Stomach smooth muscle (tissue), 2 donors: ENCODE measurements at regions not wholly inside any gene's neighbourhood (a gene's known extent, or its start where the extent isn't known, plus 50 kb on each side); places are given as distances from the start of the nearest gene placed in this dataset.

Source experiments
- H3K27ac ChIP-seq: one replicate; pipeline ENCODE4 v1.7.0; 2013; ENCODE audit warnings: mild to moderate bottlenecking, low read length, inconsistent platforms
- H3K27me3 ChIP-seq, 2 donors: one replicate each; pipeline ENCODE4 v1.7.0; 2013; ENCODE audit warnings: low read length in 2 of 2; ENCODE audit not compliant: insufficient read depth in 2 of 2, control insufficient read depth in 1 of 2
- H3K36me3 ChIP-seq, 2 donors: one replicate each; pipeline ENCODE4 v1.7.0; 2013; ENCODE audit warnings: low read length in 2 of 2; ENCODE audit not compliant: control insufficient read depth in 2 of 2, insufficient read depth in 2 of 2
- H3K4me1 ChIP-seq: one replicate; pipeline ENCODE4 v1.7.0; 2013; ENCODE audit warnings: low read length; ENCODE audit not compliant: control insufficient read depth, insufficient read depth
- H3K4me3 ChIP-seq, 2 donors: one replicate each; pipeline ENCODE4 v1.7.0; 2013; ENCODE audit warnings: low read length in 2 of 2
- H3K9ac ChIP-seq, 2 donors: one replicate each; pipeline ENCODE4 v1.7.0; 2013; ENCODE audit warnings: low read length in 2 of 2, mild to moderate bottlenecking in 1 of 2
- H3K9me3 ChIP-seq, 2 donors: one replicate each; pipeline ENCODE4 v1.7.0; 2013; ENCODE audit warnings: low read length in 2 of 2; ENCODE audit not compliant: control insufficient read depth in 2 of 2
- donor health status: healthy.
- donor health status: Pancreatic carcinoma.

DNA sequence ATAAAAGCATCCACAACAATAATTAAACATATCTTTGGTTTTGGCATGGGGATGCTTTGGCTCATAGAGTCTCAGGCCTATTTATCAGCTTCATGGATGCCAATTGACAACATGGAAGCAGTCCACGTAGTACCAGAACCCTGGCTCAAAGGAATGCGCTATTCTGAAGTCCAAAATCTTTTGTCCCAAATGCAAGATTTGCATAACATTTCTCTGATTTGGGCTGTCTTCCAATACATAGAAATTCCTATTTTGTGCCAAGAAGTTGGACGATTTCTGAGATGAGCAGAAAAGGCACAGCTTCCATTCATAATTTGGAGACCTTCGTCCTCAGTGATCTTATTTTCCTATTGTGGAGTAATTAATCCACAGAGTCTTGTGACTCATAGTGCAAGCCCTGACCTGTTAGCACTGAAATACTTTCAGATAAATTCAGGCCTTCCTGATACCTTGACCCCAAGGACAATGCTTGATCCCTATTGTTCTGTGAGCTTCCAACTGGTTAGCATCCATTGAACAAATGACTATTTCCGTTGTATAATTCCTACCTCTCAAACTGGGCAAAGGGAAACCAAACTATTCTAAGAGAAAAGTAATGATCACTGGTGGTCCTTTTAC, 78.4 kb upstream of the CDH11 start:
- peaks cover 5% of the 10 kb centered on the region for H3K4me1 ChIP-seq
- H3K27me3 ChIP-seq: no peaks in the 10 kb centered on the region
- no peak overlapping the region for H3K9ac ChIP-seq
- H3K9me3 ChIP-seq: no peaks in the 10 kb centered on the region
- H3K27ac ChIP-seq: no peak overlapping the region
- H3K36me3 ChIP-seq: no peaks in the 10 kb centered on the region
- H3K4me3 ChIP-seq: no peak overlapping the region

DNA sequence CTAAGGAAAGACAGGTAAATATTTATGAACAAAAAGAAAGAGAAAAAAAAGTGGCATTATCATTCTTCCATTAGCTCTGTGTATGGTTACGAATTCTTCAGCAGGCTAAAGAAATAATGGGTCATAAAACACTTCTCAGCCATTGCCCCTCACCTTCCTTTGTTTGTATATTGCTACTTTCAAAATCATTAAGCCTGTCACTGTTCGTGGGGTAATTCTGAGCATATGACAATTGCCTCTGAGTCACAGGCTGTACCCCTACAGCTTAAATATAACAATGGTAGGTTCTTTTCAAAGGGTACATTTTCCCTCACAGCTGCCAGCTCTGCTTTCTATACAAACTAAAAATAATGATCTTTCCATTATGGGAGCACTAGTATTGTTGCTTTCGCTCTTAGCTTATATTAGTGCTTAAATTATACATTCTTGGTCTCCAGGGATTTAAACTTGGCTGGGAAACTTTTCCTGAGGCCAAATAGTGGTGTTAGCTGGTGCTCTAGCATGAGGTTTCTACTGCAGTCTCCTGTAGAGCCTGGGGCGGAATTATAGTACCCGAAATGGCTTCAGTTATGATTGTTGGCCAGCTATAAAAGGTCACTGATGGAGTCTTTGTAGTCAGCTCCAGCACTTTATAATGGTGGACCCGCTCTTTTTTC, 74.7 kb upstream of the CDH11 start:
- Histone ChIP-seq H3K4me1 (peaks cover 5% of the 10 kb centered on the region), H3K9ac (no peak overlapping the region), H3K27me3 (no peaks in the 10 kb centered on the region), H3K9me3 (no peaks in the 10 kb centered on the region), H3K36me3 (no peaks in the 10 kb centered on the region), H3K4me3 (peak overlapping the region in 1 of 2 donors; percentile 31), H3K27ac (no peak overlapping the region)

- H3K27ac ChIP-seq: no peak overlapping the region
- no peaks in the 10 kb centered on the region for H3K9me3 ChIP-seq
- H3K9ac ChIP-seq: no peak overlapping the region
- H3K36me3 ChIP-seq: no peaks in the 10 kb centered on the region
- no peaks in the 10 kb centered on the region for H3K27me3 ChIP-seq
- H3K4me1 ChIP-seq: peaks cover 5% of the 10 kb centered on the region
- H3K4me3 ChIP-seq: no peak overlapping the region
These were observed 74.1 kb upstream of the CDH11 start for GRCh38 chr16:65195998-65196397.

GRCh38 chr16:65185241-65185778, 63.4 kb upstream of the CDH11 start:
- Histone ChIP-seq H3K27ac (no peak overlapping the region), H3K9me3 (no peaks in the 10 kb centered on the region), H3K27me3 (no peaks in the 10 kb centered on the region), H3K4me3 (no peak overlapping the region), H3K4me1 (peaks cover 4% of the 10 kb centered on the region), H3K36me3 (no peaks in the 10 kb centered on the region), H3K9ac (no peak overlapping the region)

DNA sequence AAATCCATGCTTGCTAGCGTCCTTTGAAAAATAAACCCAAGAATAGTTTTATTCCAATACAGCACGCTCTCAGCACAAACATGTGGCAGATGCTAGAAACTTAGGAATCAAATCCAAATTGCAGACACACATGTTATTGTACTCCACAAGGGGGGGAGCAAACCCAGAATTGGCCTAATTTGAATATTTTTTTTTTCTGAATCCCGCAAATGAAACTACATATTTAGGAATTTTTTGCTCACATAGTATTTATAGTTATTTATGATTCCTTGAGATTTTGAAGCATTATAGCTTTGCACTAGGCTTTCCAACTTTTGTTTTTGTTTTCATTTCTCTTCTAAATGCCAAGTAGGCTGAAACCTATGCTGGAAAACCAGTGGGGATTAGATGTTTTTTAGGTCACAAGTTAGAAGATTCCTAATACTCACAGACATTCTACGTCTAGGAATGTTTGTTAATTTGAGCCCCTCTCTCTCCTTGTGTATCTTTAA, 59.3 kb upstream of the CDH11 start:
- no peak overlapping the region for H3K4me3 ChIP-seq
- H3K27ac ChIP-seq: no peak overlapping the region
- no peak overlapping the region for H3K9ac ChIP-seq
- no peaks in the 10 kb centered on the region for H3K36me3 ChIP-seq
- peaks cover 4% of the 10 kb centered on the region for H3K4me1 ChIP-seq
- no peaks in the 10 kb centered on the region for H3K9me3 ChIP-seq
- no peaks in the 10 kb centered on the region for H3K27me3 ChIP-seq

DNA sequence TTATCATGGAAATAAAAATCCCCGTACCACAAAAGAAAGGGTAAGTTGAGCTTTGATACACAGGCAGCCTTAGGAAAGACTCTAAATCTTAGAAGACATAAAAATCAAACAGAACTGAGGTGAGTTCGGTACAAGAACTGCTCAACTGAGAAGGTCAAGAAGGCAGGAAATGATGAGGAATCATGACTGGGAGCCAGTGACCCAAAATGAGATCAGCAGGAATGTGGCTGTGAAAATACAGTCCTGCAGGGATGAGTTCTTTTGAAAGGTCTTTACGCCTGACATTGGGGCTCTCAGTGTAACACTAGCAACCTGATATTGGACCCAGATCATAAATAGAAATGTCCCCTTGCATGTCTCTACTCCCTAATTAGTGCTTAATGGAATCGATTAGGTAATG, 56.3 kb upstream of the CDH11 start:
- Histone ChIP-seq H3K9me3 (no peaks in the 10 kb centered on the region), H3K36me3 (no peaks in the 10 kb centered on the region), H3K27me3 (no peaks in the 10 kb centered on the region), H3K4me3 (no peak overlapping the region), H3K27ac (no peak overlapping the region), H3K9ac (no peak overlapping the region), H3K4me1 (no peaks in the 10 kb centered on the region)

DNA sequence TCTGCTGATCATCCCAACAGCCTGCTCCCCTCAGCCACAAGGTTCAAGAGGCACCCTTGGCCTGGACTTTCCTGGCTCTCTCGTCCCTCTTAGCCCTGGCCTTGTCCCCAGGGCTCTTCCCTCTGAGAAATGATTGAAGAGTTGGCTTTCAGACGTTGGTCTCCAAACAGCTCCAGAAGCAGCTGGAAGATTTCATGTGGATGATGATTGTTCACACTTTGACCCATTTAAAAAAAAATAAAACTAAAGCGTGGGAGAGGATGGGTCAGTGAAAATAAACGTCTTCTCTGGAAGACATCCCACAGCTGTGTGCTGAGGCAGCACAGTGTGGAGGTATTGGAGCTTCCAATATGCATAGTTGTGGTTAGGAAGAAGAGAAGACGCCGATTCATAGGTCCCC, 54.7 kb upstream of the CDH11 start:
- H3K9ac ChIP-seq: no peak overlapping the region

DNA sequence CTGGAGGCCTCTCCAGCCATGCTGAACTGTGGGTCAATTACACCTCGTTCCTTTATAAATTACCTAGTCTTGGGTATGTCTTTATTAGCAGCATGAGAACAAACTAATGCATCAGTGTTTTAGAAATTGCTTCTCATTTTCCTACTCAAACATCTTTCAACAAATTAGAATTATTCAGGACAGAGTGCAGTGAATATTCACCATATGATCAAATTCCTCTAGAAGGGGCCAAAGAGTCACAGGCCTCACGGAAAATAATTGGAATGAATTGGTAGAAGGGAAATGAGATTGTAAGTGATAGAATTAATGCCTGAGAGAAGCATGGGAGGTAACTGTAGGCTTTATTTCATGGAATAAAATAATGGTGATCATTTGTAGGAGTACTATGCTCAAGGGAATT, 50.5 kb upstream of the CDH11 start:
- H3K9me3 ChIP-seq: no peaks in the 10 kb centered on the region
- no peaks in the 10 kb centered on the region for H3K4me1 ChIP-seq
- H3K9ac ChIP-seq: no peak overlapping the region
- H3K36me3 ChIP-seq: no peaks in the 10 kb centered on the region
- no peaks in the 10 kb centered on the region for H3K27me3 ChIP-seq
- no peak overlapping the region for H3K27ac ChIP-seq
- H3K4me3 ChIP-seq: no peak overlapping the region

More for the DNA sequence above, 54.7 kb upstream of the CDH11 start:
- Histone ChIP-seq H3K27me3 (no peaks in the 10 kb centered on the region), H3K27ac (no peak overlapping the region), H3K9me3 (no peaks in the 10 kb centered on the region), H3K4me1 (no peaks in the 10 kb centered on the region), H3K36me3 (no peaks in the 10 kb centered on the region), H3K4me3 (no peak overlapping the region)
